ENCODE measurements at regions not wholly inside any gene's neighbourhood (a gene's known extent, or its start where the extent isn't known, plus 50 kb on each side); places are given as distances from the start of the nearest gene placed in this dataset.

DNA sequence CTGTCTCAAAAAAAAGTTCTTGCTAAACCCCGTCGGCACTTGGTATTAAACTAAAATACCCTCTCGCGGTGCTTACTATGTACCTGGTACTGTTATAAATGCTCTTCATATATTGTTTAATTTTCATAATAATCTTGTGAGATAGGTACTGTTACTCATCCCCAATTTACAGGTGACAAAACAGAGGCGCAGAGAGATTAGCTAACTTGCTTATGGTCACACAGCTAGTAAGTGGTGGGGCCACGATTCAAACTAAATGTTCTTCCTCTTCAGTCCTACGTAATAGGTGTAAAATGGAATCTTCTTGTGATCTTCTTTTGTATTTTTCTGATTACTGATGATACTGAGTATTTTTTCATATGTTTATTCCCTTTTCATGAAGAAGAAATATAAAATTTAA is 51.3 kb downstream of the TET3 start:
- DNase-seq, result no peak

DNA sequence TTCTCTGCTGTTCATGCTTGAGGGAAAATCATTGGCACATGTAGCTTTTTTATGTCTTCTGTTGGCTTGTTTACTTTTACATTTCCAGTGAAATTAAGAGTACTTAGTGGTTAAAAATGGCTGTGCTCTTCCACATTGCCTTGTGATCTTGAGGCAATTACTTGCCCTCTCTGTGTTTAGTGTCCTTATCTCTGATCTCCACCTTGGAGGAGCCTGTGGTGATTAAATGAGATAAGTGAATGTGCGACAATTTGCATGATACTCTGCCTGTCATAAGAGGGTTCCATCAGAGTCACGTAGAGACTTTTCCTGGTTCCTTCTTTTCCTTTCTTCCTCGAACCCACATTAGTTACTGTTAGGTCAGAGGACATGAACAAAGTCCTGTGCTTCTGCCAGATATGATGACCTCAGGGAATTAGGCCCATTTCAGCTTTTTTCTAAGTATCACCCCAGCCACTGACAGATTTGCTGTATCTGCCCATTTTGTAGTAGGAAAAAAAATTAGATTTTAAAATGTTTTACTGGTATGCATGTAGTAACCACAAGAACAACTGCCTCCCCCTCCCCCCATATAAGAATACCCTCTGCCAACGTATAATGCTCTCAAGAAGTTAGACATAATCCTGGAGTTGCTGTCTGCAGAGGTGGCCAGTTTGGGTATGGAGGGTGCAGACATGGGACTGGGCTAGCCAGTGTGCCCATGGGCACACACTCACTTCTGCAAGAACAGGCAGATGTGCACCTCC is 51.9 kb downstream of the TET3 start:
- DNase-seq, result peak in 1 of 3 experiments; percentile 7

DNA sequence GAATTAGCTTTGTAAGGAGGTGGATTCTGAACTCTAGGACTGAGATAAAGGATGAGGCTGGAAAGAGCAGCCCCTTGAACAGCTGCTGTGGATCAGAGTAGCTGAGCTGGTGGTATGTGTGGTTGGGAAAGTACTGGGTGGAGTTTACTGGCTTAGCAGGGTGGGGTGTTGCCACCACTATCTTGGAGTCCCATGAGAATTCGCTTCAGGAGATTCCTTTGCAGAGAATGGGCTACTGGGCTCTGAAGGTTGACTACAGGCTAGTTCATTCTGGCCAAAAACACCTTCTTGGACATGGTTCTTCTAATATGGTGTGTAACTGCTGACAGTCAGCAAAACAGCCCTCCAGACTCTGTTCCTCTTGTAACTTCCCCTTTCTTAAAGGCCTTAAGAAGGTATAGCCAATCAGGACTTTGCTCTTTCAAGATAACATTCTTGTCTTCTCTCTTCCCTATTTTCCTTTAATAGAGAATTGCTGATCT is 52.7 kb downstream of the TET3 start:
- no peak for DNase-seq

DNA sequence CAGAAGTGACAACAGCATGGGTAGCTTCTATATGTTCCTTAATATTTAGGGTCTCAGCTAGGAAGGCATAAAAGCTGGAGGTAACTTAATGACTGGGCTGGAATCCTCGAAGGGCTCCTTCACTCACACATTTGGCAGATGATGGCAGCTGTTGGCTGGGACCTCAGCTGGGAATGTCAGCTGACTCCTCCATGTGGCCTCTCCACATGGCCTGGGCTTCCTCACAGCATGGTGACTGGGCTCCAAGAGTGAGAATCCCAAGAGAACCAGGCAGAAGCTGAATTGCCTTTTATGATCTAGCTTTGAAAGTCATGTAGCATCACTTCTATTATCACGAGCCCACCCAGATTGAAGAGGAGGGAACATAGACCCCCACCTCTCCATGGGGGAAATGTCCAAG is 54.9 kb downstream of the TET3 start:
- no peak for DNase-seq

DNA sequence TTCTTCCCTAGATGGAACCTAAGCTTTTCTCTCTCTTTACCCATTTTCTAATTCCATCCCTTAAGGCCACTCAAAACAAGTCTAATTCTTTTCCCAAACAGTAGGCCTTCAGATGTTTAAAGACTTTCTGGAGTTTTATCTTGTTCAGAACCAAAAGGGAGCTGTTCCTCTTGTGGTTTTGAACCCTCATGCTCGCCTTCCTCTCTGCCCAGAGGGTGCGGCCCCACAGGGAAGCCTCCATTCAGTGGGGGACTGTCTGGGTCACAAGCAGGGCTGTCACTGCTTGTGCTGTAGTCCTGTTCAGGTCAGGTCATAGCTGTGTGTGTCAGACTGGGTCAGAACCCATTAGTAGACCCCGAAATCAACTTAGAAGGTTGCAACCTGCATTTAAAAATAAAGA is 56.5 kb downstream of the TET3 start:
- no peak for DNase-seq

DNA sequence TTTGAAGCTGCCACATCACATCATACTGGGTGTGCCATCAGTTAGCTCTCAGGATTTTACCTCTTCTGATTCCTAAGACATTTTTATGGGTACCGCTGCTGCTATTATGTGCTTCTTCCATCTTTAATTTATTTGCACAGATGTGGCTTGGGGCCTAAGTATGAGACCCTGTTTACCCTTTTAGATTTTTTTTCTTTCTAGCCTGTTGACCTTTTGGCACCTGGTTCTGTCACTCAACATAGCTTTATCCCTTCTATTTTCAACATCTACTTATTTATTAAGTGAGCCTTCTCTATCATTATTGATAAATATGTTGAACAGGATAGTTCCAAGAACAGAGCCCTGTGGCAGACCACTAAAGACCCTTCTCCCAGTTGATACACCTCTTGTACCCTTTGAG is 57.0 kb downstream of the TET3 start:
- DNase-seq, result no peak

DNA sequence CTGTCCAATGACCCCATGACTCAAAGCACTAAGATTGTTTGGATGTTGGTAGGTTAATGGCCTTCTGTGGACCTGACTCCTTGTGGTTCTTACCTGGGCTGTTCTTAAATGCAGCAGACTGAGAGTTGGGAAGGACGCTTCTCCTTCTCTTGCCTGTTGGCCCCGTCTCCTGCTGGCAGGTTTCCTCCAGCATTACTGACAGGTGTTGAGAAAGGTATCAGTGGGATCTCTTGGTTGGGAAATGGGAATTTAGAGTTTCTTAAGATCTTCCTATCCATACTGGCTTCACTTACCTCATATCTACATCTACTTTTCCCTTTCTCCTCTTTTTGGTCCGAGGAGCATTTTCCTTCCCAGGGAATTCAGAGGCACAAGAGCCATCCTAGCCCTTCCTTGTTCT is 57.9 kb downstream of the TET3 start:
- DNase-seq, result no peak

DNA sequence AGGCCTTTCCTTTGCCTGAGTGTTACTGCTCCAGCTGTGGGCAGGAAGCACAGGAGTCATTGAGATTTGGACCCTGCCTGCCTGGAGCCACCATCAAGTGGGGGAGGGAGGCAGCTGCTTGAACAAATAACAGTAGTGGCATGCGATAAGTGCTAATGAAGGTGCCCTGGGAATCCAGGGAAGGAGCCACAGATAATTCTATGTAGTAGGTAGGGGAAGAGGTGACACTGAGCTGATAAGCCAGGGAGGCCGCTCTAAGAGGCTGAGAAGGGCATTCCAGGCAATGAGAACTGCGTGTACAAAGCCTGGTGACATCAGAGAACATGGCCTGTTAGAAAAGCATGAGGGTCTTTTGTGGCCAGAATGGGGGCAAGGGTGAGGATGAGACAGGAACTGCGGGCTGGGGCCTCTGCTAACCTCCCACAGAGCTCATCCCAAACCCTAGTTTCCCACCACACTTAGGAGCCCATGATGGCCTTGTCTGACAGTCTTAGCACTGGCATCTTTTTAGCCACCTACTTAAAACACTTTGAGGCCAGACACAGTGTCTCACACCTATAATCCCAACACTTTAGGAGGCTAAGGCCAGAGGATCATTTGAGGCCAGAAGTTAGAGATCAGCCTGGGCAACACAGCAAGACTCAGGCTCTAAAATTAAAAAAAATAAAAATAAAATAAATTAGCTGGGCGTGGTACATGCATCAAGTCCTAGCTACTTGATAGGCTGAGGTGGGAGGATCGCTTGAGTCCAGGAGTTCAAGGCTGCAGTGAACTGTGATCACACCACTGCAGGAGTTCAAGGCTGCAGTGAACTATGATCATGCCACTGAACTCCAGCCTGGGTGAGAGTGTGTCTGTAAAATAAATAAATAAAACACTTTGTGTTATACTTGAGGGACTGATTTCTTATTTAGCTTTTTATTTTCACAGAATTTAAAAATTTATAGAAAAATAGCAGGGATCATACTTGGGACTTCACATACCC is 58.9 kb downstream of the TET3 start:
- no peak for DNase-seq

DNA sequence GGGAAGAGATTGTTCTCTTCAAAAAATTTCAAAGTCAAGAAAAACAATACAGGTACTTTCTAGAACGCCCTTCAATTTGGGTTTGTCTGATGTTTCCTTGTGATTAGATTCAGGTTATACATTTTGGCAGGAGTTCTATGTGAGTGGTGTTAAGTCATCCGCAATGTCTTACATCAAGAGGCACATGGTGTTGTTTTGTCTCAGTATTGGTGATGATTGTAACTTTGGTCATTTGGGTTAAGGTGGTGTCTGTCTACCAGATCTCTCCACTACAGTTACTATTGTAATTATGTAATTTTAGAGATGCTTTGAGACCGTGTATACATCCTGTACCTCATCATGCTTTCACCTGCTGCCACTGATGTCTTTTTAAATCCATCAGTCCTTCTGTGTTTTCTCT is 60.3 kb downstream of the TET3 start:
- no peak for DNase-seq

DNA sequence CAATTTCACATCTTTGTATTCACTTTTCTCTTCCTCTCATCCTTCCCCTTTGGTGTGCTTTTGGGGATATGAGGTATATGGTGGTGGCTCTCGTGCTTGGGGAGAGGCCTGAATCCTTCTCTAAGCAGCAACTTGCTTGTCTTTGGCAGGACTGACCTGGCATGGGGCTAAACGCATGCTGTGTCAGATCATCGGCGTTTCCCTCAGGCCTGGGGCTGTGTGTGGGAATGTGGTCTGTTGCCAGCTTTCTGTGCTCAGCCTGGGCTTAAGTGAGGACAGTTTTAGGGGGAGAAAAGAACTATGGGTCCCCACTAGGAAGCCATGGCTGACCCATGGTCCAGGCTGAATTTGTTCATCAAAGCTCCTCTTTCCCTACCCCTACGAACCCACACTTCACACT is 60.7 kb downstream of the TET3 start:
- no peak for DNase-seq

DNA sequence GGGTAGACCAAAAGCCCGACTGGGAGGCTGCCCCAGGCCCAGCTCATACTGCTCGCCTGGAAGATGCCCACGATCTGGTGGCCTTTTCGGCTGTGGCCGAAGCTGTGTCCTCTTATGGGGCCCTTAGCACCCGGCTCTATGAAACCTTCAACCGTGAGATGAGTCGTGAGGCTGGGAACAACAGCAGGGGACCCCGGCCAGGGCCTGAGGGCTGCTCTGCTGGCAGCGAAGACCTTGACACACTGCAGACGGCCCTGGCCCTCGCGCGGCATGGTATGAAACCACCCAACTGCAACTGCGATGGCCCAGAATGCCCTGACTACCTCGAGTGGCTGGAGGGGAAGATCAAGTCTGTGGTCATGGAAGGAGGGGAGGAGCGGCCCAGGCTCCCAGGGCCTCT is 61.7 kb downstream of the TET3 start:
- no peak for DNase-seq

DNA sequence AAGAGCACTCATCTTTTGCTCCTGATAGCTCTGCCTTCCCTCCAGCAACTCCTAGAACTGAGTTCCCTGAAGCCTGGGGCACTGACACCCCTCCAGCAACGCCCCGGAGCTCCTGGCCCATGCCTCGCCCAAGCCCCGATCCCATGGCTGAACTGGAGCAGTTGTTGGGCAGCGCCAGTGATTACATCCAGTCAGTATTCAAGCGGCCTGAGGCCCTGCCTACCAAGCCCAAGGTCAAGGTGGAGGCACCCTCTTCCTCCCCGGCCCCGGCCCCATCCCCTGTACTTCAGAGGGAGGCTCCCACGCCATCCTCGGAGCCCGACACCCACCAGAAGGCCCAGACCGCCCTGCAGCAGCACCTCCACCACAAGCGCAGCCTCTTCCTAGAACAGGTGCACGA is 62.4 kb downstream of the TET3 start:
- DNase-seq, result no peak

DNA sequence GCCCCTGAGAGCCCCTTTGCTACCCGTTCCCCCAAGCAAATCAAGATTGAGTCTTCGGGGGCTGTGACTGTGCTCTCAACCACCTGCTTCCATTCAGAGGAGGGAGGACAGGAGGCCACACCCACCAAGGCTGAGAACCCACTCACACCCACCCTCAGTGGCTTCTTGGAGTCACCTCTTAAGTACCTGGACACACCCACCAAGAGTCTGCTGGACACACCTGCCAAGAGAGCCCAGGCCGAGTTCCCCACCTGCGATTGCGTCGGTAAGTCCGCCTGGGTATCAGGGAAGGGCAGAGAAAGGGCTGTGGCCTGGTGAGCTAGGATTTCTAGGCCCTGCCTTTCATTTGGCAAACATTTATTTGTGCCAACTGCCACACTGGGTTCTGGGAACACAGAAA is 63.4 kb downstream of the TET3 start:
- DNase-seq, result peak in 1 of 3 experiments; percentile 10

DNA sequence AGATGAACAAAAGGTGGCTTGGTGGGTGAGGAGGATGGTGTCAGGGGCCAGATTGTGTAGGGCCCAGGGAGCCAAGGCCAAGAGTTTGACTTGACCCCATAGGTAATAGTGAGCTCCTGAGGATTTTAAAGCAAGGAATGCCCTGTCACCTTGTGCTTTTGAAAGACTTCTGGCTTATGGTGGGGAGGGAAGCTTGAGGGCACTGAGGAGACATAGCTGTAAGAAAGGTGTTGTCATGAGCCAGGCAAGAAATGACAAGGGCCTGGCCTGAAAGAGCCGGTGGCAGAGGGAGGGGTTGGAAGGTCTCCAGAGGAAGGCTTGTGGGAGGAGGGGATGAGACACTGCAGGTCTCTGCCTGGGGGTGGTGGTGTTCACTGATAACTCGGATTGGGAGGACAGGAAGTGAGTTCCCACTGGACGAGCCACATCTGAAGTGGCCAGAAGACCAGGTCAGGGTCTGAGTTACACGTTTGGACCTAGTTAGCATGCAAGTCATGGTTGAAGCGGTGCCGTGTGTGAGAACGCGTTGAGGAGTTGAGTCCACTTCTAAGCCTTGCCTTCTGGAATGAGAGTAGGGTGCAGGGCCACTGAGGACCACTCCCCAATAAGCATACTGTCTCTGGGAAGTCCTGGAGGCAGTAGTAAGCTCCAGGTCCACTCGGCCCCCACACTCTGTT is 64.3 kb downstream of the TET3 start:
- no peak for DNase-seq

DNA sequence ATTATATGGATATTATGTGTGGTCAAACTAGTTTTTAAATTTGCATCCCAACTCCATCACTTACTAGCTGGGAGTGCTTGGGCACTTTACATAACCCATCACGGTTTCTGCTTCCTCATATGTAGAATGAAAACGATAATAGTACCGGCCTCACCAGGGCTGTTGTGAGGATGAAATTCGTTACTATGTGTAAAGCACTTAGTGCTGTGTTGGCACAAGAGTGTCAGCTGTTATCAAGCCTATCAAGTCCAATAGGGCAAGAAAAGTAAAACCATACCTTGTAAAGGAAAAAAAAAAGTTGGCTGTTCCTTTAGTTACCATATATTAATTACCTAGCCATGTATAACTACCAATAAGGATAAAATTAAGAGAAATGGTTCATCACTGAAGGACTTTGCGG is 65.4 kb downstream of the TET3 start:
- DNase-seq, result no peak

DNA sequence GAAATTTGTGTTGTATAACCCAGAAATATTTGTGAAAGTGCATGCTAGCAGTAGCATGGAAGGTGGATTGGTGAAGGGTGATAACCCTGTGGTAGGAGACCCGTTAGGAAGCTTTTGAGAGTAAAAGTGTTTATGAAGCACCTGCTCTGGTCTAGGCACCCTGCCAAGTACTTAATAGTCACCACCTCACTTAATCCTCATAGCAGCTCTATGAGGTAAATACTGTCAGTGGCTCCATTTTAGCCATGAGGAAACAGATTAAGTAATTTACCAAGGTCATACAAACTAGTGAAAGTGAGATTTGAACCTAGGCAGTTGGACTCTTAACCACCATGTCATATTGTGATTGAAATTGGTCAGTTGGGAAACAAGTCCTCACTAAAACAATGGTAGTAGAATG is 66.8 kb downstream of the TET3 start:
- DNase-seq, result peak in 1 of 3 experiments; percentile 31

DNA sequence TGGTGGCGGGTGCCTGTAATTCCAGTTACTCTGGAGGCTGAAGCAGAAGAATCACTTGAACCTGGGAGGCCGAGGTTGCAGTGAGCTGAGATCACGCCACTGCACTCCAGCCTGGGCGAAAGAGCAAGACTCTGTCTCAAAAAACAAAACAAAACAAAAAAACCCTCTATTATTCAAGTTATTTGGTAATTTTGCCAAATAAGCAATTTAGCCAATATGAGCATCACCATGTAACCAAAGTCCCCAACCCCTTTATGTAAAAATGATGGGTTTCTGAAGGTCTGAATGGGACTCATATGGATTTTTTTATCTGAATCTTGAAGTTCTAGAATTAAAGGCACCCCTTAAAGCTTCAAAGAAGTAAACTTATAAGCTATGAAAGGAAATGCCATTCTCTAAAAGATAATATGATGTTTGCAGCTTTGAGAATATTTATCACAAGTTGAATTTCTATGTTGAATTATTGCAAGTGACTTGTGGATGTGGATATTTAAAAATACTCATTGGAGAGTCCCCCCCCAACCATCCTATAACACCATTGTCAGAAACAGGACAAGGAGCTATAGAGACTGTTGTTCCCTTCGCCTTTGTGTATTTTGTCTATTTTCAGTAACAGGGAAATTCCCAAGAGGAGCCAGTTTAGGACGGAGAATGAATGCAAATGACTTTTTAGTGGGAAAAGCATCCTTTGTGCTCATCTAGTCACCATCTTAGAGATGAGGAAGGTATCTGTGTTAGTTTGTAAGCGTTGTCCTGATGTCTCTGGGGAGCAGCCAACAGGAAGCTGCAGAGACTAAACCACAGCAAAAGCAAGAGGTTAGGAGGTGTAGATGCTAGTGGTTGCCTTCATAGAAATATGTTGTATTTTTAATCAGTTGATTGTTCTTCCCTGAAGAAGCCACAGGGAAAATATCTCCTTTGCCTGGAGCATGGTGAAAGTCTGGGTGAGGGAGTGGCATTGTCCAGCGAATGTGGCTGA is 68.3 kb downstream of the TET3 start:
- no peak for DNase-seq

DNA sequence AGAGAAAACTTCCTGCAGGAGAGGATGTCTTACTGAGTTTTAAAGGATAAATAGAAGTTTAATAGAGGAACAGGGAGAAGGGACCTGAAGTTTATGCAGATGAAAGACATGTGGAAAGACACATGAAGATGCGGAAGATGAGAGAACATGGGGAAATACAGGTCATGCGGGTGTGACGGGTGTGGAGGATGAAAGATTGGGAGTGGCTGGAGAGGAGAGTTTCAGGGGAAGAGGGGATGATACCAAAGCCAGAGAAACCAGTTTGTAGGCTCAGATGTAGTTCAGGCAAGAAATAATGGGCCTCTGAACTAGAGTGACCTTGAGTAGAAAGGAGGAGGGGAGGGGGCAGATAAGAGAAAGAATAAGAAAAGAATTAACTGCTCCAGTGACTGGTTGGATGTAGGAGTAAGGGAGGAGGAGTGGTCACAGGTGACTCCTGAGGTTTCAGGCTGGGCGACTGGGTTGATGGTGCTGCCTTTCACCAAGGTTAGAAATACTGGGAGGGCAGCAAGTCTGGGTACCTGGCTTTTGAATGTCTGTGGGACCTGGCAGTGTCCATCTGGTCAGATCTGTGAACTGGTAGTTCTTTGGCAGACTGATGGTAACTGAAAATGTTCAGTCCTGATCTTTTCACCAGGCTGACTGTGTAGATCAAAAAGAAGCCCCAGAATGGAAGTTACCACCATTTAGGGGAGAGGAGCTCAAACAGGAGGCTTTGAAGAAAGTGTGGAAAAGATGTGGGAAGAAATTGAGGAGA is 69.4 kb downstream of the TET3 start:
- DNase-seq, result no peak

DNA sequence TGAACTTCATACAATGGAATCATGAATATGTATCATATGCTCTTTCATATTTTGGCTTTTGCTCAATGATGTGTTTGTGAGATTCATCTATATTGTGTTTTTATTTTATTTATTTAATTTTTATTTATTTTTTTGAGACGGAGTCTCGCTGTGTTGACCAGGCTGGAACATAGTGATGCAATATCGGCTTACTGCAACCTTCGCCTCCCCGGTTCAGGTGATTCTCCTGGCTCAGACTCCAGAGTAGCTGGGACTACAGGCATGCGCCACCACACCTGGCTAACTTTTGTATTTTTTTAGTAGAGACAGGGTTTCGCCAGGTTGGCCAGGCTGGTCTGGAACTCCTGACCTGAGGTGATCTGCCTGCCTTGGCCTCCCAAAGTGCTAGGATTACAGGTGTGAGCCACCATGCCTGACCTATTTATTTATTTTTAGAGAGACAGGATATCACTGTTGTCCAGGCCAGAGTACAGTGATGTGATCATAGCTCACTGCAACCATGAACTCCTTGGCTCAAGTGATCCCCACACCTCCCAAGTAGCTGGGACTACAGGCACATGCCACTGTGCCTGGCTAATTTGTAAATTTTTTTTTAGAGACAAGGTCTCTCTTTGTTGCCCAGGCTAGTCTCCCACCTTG is 74.5 kb downstream of the TET3 start:
- DNase-seq, result no peak

DNA sequence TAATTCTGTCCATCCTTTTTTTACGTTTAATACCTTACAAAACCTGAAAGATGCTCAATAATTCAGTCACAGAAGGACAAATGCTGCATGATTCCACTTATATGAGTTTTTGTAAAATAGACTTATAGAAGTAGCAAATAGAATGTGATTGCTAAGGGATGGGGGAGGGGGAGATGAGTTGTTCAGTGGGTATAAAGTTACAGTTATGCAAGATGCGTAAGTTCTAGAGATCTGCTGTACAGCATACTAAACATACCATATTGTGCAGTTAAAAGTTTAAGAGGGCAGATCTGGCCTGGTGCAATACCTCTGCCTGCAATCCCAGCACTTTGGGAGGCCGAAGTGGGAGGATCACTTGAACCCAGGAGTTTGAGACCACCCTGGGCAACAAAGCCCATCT is 78.8 kb downstream of the TET3 start:
- DNase-seq, result no peak

DNA sequence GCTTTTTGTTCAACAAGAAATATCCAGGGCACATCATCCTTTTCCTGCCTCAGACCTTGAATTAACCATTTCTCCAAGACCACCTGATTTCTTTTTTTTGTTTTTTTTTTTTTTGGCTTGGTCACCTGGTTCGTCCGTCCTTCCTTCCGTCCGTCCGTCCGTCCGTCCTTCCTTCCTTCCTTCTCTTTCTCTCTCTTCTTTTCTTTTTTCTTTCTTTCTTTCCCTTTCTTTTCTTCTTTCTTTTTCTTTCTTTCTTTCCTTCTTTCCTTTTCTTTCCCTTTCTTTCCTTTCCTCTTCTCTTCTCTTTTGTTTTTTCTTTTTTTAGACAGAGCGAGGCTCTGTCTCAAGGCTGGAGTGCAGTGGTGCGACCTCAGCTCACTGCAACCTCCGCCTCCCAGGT is 80.7 kb downstream of the TET3 start:
- no peak for DNase-seq
